ENCODE measurements at regions not wholly inside any gene's neighbourhood (a gene's known extent, or its start where the extent isn't known, plus 50 kb on each side); places are given as distances from the start of the nearest gene placed in this dataset.

GRCh38 chr5:92652756-92653155 is 928.3 kb downstream of the NR2F1-AS1 start:
- Histone ChIP-seq H3K4me3 (no peak overlapping the region), H3K9me3 (no peaks in the 10 kb centered on the region), H3K27ac (no peak overlapping the region), H3K4me1 (no peaks in the 10 kb centered on the region), H3K36me3 (no peaks in the 10 kb centered on the region), H3K27me3 (no peaks in the 10 kb centered on the region)
- 84 to 100% methylated on average over 1 of the region's 1 CpG for WGBS, 2 donors (ENCODE audit: low coverage in 1 of 2)
- TF ChIP-seq EP300 (IDR thresholded peaks at IDR 0.05) (no peak), POLR2A (IDR thresholded peaks at IDR 0.05) (no peak), CTCF (IDR thresholded peaks at IDR 0.05) (no peak), POLR2AphosphoS5 (IDR thresholded peaks at IDR 0.05) (no peak)
- ATAC-seq: no peak

- WGBS, 2 donors (ENCODE audit: low coverage in 1 of 2): 58 to 61% methylated on average over 4 of the region's 4 CpGs
- TF ChIP-seq EP300 (IDR thresholded peaks at IDR 0.05) (no peak), POLR2AphosphoS5 (IDR thresholded peaks at IDR 0.05) (no peak), CTCF (IDR thresholded peaks at IDR 0.05) (no peak), POLR2A (IDR thresholded peaks at IDR 0.05) (no peak)
- Histone ChIP-seq H3K4me1 (peaks cover 0 to 10% (median 3%) of the 10 kb centered on the region in 3 donors), H3K36me3 (no peaks in the 10 kb centered on the region), H3K27ac (no peak overlapping the region), H3K27me3 (no peaks in the 10 kb centered on the region), H3K4me3 (no peak overlapping the region), H3K9me3 (no peaks in the 10 kb centered on the region)
- no peak for ATAC-seq
Measured at GRCh38 chr5:92644266-92644886, 936.6 kb downstream of the NR2F1-AS1 start.

- Histone ChIP-seq H3K4me1 (peaks cover 0 to 10% (median 3%) of the 10 kb centered on the region in 3 donors), H3K36me3 (no peaks in the 10 kb centered on the region), H3K4me3 (peak overlapping the region; percentile 14 to 24), H3K9me3 (no peaks in the 10 kb centered on the region), H3K27me3 (no peaks in the 10 kb centered on the region), H3K27ac (no peak overlapping the region)
- TF ChIP-seq EP300 (IDR thresholded peaks at IDR 0.05) (no peak), POLR2AphosphoS5 (IDR thresholded peaks at IDR 0.05) (no peak), POLR2A (IDR thresholded peaks at IDR 0.05) (no peak), CTCF (IDR thresholded peaks at IDR 0.05) (no peak)
- WGBS, 2 donors (ENCODE audit: low coverage in 1 of 2): 8 to 9% methylated on average over 10 of the region's 10 CpGs
- no peak for ATAC-seq
Measured at GRCh38 chr5:92641031-92641962, 939.7 kb downstream of the NR2F1-AS1 start.

- H3K4me1 ChIP-seq: peaks cover 0 to 10% (median 3%) of the 10 kb centered on the region in 3 donors
- TF ChIP-seq EP300 (IDR thresholded peaks at IDR 0.05) (no peak), CTCF (IDR thresholded peaks at IDR 0.05) (no peak), POLR2A (IDR thresholded peaks at IDR 0.05) (no peak), POLR2AphosphoS5 (IDR thresholded peaks at IDR 0.05) (no peak)
- no peak overlapping the region for H3K4me3 ChIP-seq
- H3K27me3 ChIP-seq: no peaks in the 10 kb centered on the region
- no peak for ATAC-seq
- H3K36me3 ChIP-seq: no peaks in the 10 kb centered on the region
- H3K27ac ChIP-seq: no peak overlapping the region
- WGBS, 2 donors (ENCODE audit: low coverage in 1 of 2): 87 to 88% methylated on average over 3 of the region's 3 CpGs
- H3K9me3 ChIP-seq: no peaks in the 10 kb centered on the region
Measured at GRCh38 chr5:92640340-92640739, 940.7 kb downstream of the NR2F1-AS1 start.
